Stomach (tissue), 8 donors: ENCODE measurements at regions not wholly inside any gene's neighbourhood (a gene's known extent, or its start where the extent isn't known, plus 50 kb on each side); places are given as distances from the start of the nearest gene placed in this dataset.
A peak's percentile ranks its signal among the peaks of the same experiment; 100 is the strongest.

Source experiments
- DNase-seq, 2 donors: peaks; one replicate each; pipeline versions ENCODE4 v3.0.0 to v3.0.0-alpha.2; 2013 to 2019
- H3K27ac ChIP-seq, 5 donors: fragments of 200-600 bp in 4 of 5; sonication (generic) in 4 of 5; one replicate each; pipeline ENCODE4 v1.5.1; 2013 to 2019; ENCODE audit warnings: mild to moderate bottlenecking in 1 of 5, moderate library complexity in 1 of 5
- H3K27me3 ChIP-seq, 3 donors: fragments of 200-600 bp; sonication (generic); one replicate each; pipeline ENCODE4 v1.5.1; 2017 to 2019; ENCODE audit warnings: mixed run types in 1 of 3
- H3K36me3 ChIP-seq, 4 donors: fragments of 200-600 bp; sonication (generic); 1 replicate in 3 of 4; 2 replicates in 1 of 4; pipeline ENCODE4 v1.5.1; 2016 to 2019
- H3K4me1 ChIP-seq, 4 donors: fragments of 200-600 bp; sonication (generic); one replicate each; pipeline ENCODE4 v1.5.1; 2016 to 2019
- H3K4me3 ChIP-seq, 4 donors: fragments of 200-600 bp; sonication (generic) in 3 of 4; one replicate each; pipeline ENCODE4 v1.5.1; 2016 to 2019; ENCODE audit warnings: mild to moderate bottlenecking in 1 of 4
- H3K9me3 ChIP-seq, 4 donors: fragments of 200-600 bp; sonication (generic); one replicate each; pipeline ENCODE4 v1.5.1; 2016 to 2019
- EP300 ChIP-seq: sonication (generic); formaldehyde crosslinking; IDR thresholded peaks from one replicate; pipeline ENCODE4 v1.6.1; 2017; ENCODE audit warnings: antibody characterized with exemption
- POLR2A ChIP-seq, 4 donors: fragments of 450-650 bp; IDR thresholded peaks; one replicate each; pipeline ENCODE4 v1.6.1; 2016; ENCODE audit warnings: antibody characterized with exemption in 4 of 4, control low read depth in 2 of 4, mild to moderate bottlenecking in 1 of 4, moderate library complexity in 1 of 4
- POLR2AphosphoS5 ChIP-seq, 3 donors: sonication (generic); formaldehyde crosslinking; IDR thresholded peaks; one replicate each; pipeline ENCODE4 v1.6.1; 2016; ENCODE audit warnings: antibody characterized with exemption in 3 of 3
- WGBS, 5 donors: extraction: QIAGEN DNeasy Blood & Tissue Kit in 3 of 5; methylation state at CpG; one replicate each; pipeline versions ENCODE4 v1.1.5 to v1.1.7; 2013 to 2018; 5-methylcytosine and 5-hydroxymethylcytosine counted together
- intact Hi-C: fragments of 100-400 bp; cut with DNase I; formaldehyde crosslinking; loops from one replicate; pipeline ENCODE4 v1.15.1; 2023; ENCODE audit warnings: low total_unique reads
- TF ChIP-seq, protein P1 (sequence below), 7 experiments: fragments of 450-650 bp in 4 of 7; fragments of 200-600 bp in 3 of 7; sonication (generic) in 3 of 7; IDR thresholded peaks; one replicate each; pipeline ENCODE4 v1.5.1; 2016 to 2019; ENCODE audit warnings: antibody characterized with exemption in 7 of 7, control low read depth in 2 of 7, mild to moderate bottlenecking in 1 of 7
- donor health status: healthy with polysubstance abuse.
- donor health status: Bipolar disorder and iron deficiency.
- donor health status: healthy.

- intact Hi-C loops, result no loop called here
- peak; percentile 7 for TF ChIP-seq EP300
- TF ChIP-seq POLR2A (IDR thresholded peaks at IDR 0.05), result peak in 1 of 4 donors; percentile 40
- TF ChIP-seq, protein P1, sequence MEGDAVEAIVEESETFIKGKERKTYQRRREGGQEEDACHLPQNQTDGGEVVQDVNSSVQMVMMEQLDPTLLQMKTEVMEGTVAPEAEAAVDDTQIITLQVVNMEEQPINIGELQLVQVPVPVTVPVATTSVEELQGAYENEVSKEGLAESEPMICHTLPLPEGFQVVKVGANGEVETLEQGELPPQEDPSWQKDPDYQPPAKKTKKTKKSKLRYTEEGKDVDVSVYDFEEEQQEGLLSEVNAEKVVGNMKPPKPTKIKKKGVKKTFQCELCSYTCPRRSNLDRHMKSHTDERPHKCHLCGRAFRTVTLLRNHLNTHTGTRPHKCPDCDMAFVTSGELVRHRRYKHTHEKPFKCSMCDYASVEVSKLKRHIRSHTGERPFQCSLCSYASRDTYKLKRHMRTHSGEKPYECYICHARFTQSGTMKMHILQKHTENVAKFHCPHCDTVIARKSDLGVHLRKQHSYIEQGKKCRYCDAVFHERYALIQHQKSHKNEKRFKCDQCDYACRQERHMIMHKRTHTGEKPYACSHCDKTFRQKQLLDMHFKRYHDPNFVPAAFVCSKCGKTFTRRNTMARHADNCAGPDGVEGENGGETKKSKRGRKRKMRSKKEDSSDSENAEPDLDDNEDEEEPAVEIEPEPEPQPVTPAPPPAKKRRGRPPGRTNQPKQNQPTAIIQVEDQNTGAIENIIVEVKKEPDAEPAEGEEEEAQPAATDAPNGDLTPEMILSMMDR (IDR thresholded peaks at IDR 0.05), result no peak
- peak in 2 of 3 donors; percentile 71 to 73 for TF ChIP-seq POLR2AphosphoS5 (IDR thresholded peaks at IDR 0.05)
- Histone ChIP-seq H3K36me3 (no peaks in the 10 kb centered on the region), H3K27ac (peak overlapping the region; percentile 89 to 100 (median 99)), H3K27me3 (no peaks in the 10 kb centered on the region), H3K4me3 (peak overlapping the region; percentile 77 to 93 (median 89)), H3K4me1 (peaks cover 4 to 47% (median 38%) of the 10 kb centered on the region in 4 donors), H3K9me3 (no peaks in the 10 kb centered on the region)
- WGBS, 5 donors, result 1 to 2% (median 1%) methylated on average over 24 to 37 of the region's 37 CpGs
- DNase-seq, result peak; percentile 77 to 90
These were observed 217.8 kb upstream of the MKLN1 start for GRCh38 chr7:131109759-131110296.

GRCh38 chr7:131110297-131111080 is 217.2 kb upstream of the MKLN1 start:
- Histone ChIP-seq H3K4me1 (peaks cover 0 to 40% (median 32%) of the 10 kb centered on the region in 4 donors), H3K27ac (peak overlapping the region; percentile 89 to 100 (median 99)), H3K4me3 (peak overlapping the region; percentile 77 to 93 (median 89)), H3K36me3 (no peaks in the 10 kb centered on the region), H3K27me3 (no peaks in the 10 kb centered on the region), H3K9me3 (no peaks in the 10 kb centered on the region)
- WGBS, 5 donors, result 11 to 22% (median 14%) methylated on average over 11 to 12 of the region's 12 CpGs
- no peak for TF ChIP-seq EP300
- no peak for TF ChIP-seq POLR2AphosphoS5 (IDR thresholded peaks at IDR 0.05)
- TF ChIP-seq POLR2A (IDR thresholded peaks at IDR 0.05), result no peak
- TF ChIP-seq, protein P1 (IDR thresholded peaks at IDR 0.05), result no peak
- intact Hi-C loops, result no loop called here
- no peak for DNase-seq

- H3K27ac ChIP-seq, result peak overlapping the region; percentile 28 to 100 (median 99)
- 3 to 8% (median 5%) methylated on average over 6 of the region's 6 CpGs for WGBS, 5 donors
- H3K9me3 ChIP-seq, result no peaks in the 10 kb centered on the region
- TF ChIP-seq POLR2A (IDR thresholded peaks at IDR 0.05), result no peak
- TF ChIP-seq POLR2AphosphoS5 (IDR thresholded peaks at IDR 0.05), result peak; percentile 47 to 69 (median 53)
- TF ChIP-seq EP300, result no peak
- TF ChIP-seq, protein P1 (IDR thresholded peaks at IDR 0.05), result no peak
- no peaks in the 10 kb centered on the region for H3K36me3 ChIP-seq
- peak in 1 of 2 donors; percentile 61 for DNase-seq
- peak overlapping the region; percentile 77 to 93 (median 89) for H3K4me3 ChIP-seq
- H3K27me3 ChIP-seq, result no peaks in the 10 kb centered on the region
- peaks cover 0 to 40% (median 31%) of the 10 kb centered on the region in 4 donors for H3K4me1 ChIP-seq
- intact Hi-C loops, result no loop called here
These were observed 216.5 kb upstream of the MKLN1 start for GRCh38 chr7:131111081-131111576.

DNA sequence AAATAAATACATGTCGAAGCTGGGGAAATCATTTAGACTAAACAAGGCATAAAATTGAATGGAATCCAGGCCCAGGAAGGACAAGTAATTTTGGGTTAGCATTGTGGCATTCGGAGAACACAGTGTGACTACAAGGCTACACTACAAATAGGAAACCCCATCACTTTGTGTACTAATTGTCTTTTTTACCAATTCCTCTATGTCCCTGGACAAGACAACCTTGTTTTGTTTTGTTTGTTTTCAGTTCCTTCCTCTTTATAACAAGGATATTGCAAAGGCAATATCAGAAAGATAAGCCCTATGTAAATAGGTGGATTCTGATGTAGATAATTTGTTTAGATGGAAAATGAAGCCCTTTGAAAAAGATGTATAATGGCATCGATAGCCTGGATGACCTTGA is 215.9 kb upstream of the MKLN1 start:
- WGBS, 5 donors, result 61 to 77% (median 64%) methylated on average over 3 of the region's 3 CpGs
- no peaks in the 10 kb centered on the region for H3K36me3 ChIP-seq
- H3K4me1 ChIP-seq, result peaks cover 0 to 40% (median 31%) of the 10 kb centered on the region in 4 donors

More for the DNA sequence above, 215.9 kb upstream of the MKLN1 start:
- peak overlapping the region in 4 of 5 donors; percentile 96 to 100 (median 99) for H3K27ac ChIP-seq
- TF ChIP-seq EP300, result no peak
- no peak for TF ChIP-seq POLR2A (IDR thresholded peaks at IDR 0.05)
- TF ChIP-seq POLR2AphosphoS5 (IDR thresholded peaks at IDR 0.05), result no peak
- TF ChIP-seq, protein P1 (IDR thresholded peaks at IDR 0.05), result no peak
- no peaks in the 10 kb centered on the region for H3K27me3 ChIP-seq
- H3K9me3 ChIP-seq, result no peaks in the 10 kb centered on the region
- intact Hi-C loops, result no loop called here
- peak overlapping the region in 2 of 4 donors; percentile 77 to 91 for H3K4me3 ChIP-seq
- DNase-seq, result no peak
